ENCODE measurements at regions not wholly inside any gene's neighbourhood (a gene's known extent, or its start where the extent isn't known, plus 50 kb on each side); places are given as distances from the start of the nearest gene placed in this dataset.

- no peak for TF ChIP-seq CTCF (IDR thresholded peaks at IDR 0.05)
- TF ChIP-seq POLR2AphosphoS5 (IDR thresholded peaks at IDR 0.05) = no peak
- TF ChIP-seq POLR2A (IDR thresholded peaks at IDR 0.05) = no peak
Observed at GRCh38 chr9:126049896-126050604, 276.6 kb upstream of the MVB12B start.
